Fibroblast of lung (primary cell): ENCODE measurements at regions not wholly inside any gene's neighbourhood (a gene's known extent, or its start where the extent isn't known, plus 50 kb on each side); places are given as distances from the start of the nearest gene placed in this dataset.

Source experiments
- DNase-seq, 2 donors: peaks; one replicate each; pipeline versions ENCODE4 v3.0.0 to v3.0.0-alpha.2; 2010; ENCODE audit warnings: low read depth in 2 of 2
- H2AFZ ChIP-seq: 2 replicates; pipeline ENCODE4 v1.5.1; 2012; ENCODE audit warnings: low read length, control low read depth, inconsistent platforms
- H3K27ac ChIP-seq: 2 replicates; pipeline ENCODE4 v1.5.1; 2011; ENCODE audit warnings: low read length, control low read depth; ENCODE audit not compliant: insufficient read depth
- H3K27me3 ChIP-seq: 2 replicates; pipeline ENCODE4 v1.5.1; 2011; ENCODE audit warnings: mild to moderate bottlenecking, low read length; ENCODE audit not compliant: control insufficient read depth, insufficient read depth
- H3K36me3 ChIP-seq: 2 replicates; pipeline ENCODE4 v1.5.1; 2011; ENCODE audit warnings: low read length; ENCODE audit not compliant: control insufficient read depth, insufficient read depth
- H3K4me1 ChIP-seq: 2 replicates; pipeline ENCODE4 v1.5.1; 2011; ENCODE audit warnings: low read length; ENCODE audit not compliant: control insufficient read depth, insufficient read depth; ENCODE audit errors: extremely low read depth
- H3K4me2 ChIP-seq: 2 replicates; pipeline ENCODE4 v1.5.1; 2011; ENCODE audit warnings: low read length, control low read depth; ENCODE audit not compliant: insufficient read depth; ENCODE audit errors: extremely low read depth
- H3K4me3 ChIP-seq, 4 experiments: fragments of 200-600 bp in 1 of 4; sonication (generic) in 1 of 4; replicated peaks in 1 of 4; 2 replicates each; pipeline ENCODE4 v1.5.1; 2011 to 2016; ENCODE audit warnings: low read length in 4 of 4, low read depth in 3 of 4, mild to moderate bottlenecking in 3 of 4, control low read depth in 2 of 4, inconsistent platforms in 1 of 4, mixed read lengths in 1 of 4; ENCODE audit not compliant: insufficient read depth in 1 of 4; ENCODE audit errors: control extremely low read depth in 1 of 4
- H3K79me2 ChIP-seq: 2 replicates; pipeline ENCODE4 v1.5.1; 2012; ENCODE audit warnings: mild to moderate bottlenecking, low read length, inconsistent platforms; ENCODE audit not compliant: control insufficient read depth, insufficient read depth
- H3K9ac ChIP-seq: 2 replicates; pipeline ENCODE4 v1.5.1; 2011; ENCODE audit warnings: mild to moderate bottlenecking, low read length, control low read depth; ENCODE audit not compliant: insufficient read depth
- H3K9me3 ChIP-seq: 2 replicates; pipeline ENCODE4 v1.5.1; 2012; ENCODE audit warnings: low read depth, low read length; ENCODE audit not compliant: control insufficient read depth, insufficient read depth
- H4K20me1 ChIP-seq: 2 replicates; pipeline ENCODE4 v1.5.1; 2011; ENCODE audit warnings: low read length; ENCODE audit not compliant: control insufficient read depth, insufficient read depth; ENCODE audit errors: extremely low read depth
- CTCF ChIP-seq, 2 donors: IDR thresholded peaks in 1 of 2; conservative IDR thresholded peaks in 1 of 2; 1 replicate in 1 of 2; 2 replicates in 1 of 2; pipeline ENCODE4 v1.5.1; 2011 to 2012; ENCODE audit warnings: low read length in 2 of 2, control low read depth in 1 of 2, inconsistent platforms in 1 of 2, low read depth in 1 of 2, mild to moderate bottlenecking in 1 of 2
- EZH2 ChIP-seq: IDR thresholded peaks from 2 replicates; pipeline ENCODE4 v1.5.1; 2012; ENCODE audit warnings: low read length, control low read depth, mild to moderate bottlenecking; ENCODE audit errors: missing control alignments

DNA sequence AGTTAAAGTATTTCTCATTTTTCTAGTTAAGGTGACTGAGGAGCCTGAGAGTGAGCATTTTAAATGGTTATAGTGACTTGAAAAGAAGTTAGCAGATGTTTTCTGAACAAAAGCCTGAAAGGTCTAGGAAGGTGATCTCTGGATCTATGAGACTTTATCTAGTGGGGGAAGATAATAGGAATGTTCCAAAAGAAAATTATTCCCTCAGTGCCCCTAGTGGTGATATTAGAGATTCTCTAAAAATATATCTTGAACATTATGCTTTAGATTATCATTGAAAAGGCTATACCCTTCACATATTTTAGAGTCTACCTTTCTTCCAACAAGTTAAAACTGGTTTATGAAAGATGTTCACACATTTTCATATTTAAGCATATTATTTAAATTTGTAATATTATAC, 69.0 kb upstream of the SPANXN1 start:
- no peaks in the 10 kb centered on the region for H3K27me3 ChIP-seq
- no peak overlapping the region for H3K4me3 ChIP-seq

DNA sequence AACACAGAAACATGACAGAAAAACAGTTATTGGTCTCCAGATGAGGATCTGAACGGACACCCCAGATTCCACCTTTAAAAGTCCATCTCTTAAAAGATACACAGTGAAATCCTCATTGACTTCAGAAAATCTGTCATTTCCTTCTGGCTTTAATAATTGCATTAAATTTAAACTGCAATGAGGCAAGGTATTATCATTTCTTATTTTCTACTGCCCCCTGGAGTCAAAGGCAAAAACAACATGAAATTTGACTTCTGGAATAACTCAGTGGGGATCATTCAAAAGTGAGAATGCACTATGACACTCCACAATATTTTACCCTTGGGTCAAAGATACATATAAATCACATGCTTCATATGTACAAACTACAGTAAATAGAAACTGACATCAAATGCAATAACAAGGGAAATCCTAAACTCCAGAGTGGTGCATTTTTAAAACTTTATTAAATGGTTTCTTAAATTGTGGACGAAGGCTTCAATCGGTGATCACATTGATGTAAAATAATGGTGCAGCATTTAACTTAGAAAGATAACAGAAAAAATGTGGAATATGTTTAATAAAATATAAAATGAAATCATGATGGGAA, 56.4 kb upstream of the SPANXN1 start:
- Histone ChIP-seq H3K4me2 (no peak overlapping the region), H3K27me3 (no peaks in the 10 kb centered on the region), H3K9ac (no peak overlapping the region), H4K20me1 (no peaks in the 10 kb centered on the region), H3K9me3 (no peaks in the 10 kb centered on the region), H3K4me1 (no peaks in the 10 kb centered on the region), H3K4me3 (no peak overlapping the region), H2AFZ (no peak overlapping the region), H3K36me3 (no peaks in the 10 kb centered on the region), H3K79me2 (no peaks in the 10 kb centered on the region), H3K27ac (no peak overlapping the region)
- no peak for TF ChIP-seq EZH2
- peak in 1 of 2 donors; percentile 6 for TF ChIP-seq CTCF (conservative IDR thresholded peaks at IDR 0.05 in 1 of 2, IDR thresholded peaks at IDR 0.05 in 1 of 2; ENCODE audit: low read depth in 1 of 2, low read length in 2 of 2)
- DNase-seq, result peak in 1 of 2 donors; percentile 0

More for the DNA sequence above, 69.0 kb upstream of the SPANXN1 start:
- H3K27ac ChIP-seq, result no peak overlapping the region
- H3K79me2 ChIP-seq, result no peaks in the 10 kb centered on the region
- H4K20me1 ChIP-seq, result no peaks in the 10 kb centered on the region
- H3K4me1 ChIP-seq, result no peaks in the 10 kb centered on the region
- H3K4me2 ChIP-seq, result no peak overlapping the region
- no peaks in the 10 kb centered on the region for H3K36me3 ChIP-seq
- H3K9me3 ChIP-seq, result no peaks in the 10 kb centered on the region
- no peak overlapping the region for H2AFZ ChIP-seq
- no peak for DNase-seq
- TF ChIP-seq EZH2 (no peak), CTCF (conservative IDR thresholded peaks at IDR 0.05 in 1 of 2, IDR thresholded peaks at IDR 0.05 in 1 of 2; ENCODE audit: low read depth in 1 of 2, low read length in 2 of 2) (no peak)
- H3K9ac ChIP-seq, result no peak overlapping the region
